Motor neuron (in vitro differentiated cells): ENCODE measurements at regions not wholly inside any gene's neighbourhood (a gene's known extent, or its start where the extent isn't known, plus 50 kb on each side); places are given as distances from the start of the nearest gene placed in this dataset.
A peak's percentile ranks its signal among the peaks of the same experiment; 100 is the strongest.
"Not testable (repeated sequence)": the region's sequence is repeated elsewhere in the genome, so short reads cannot be mapped to it uniquely, and the experiment has no call there.

Source experiments
- ATAC-seq, 8 experiments: fragments of 200-7000 bp; cut with Tn5 transposase; replicated peaks in 6 of 8; 2 replicates each; pipeline ENCODE4 v1.8.0; 2021; ENCODE audit warnings: mild to moderate bottlenecking in 8 of 8, moderate library complexity in 8 of 8
- H3K27ac ChIP-seq, 2 donors: fragments of 250-450 bp; sonication (Bioruptor Pico); 2 replicates each; pipeline ENCODE4 v1.9.0; 2021; ENCODE audit warnings: antibody characterized with exemption in 2 of 2, mild to moderate bottlenecking in 2 of 2, moderate library complexity in 1 of 2
- H3K4me1 ChIP-seq, 2 donors: fragments of 250-450 bp; sonication (Bioruptor Pico); replicated peaks in 1 of 2; 2 replicates each; pipeline ENCODE4 v1.6.1; 2021; ENCODE audit warnings: antibody characterized with exemption in 2 of 2, mild to moderate bottlenecking in 2 of 2, moderate library complexity in 1 of 2
- H3K4me3 ChIP-seq, 5 donors: fragments of 250-450 bp; sonication (Bioruptor Pico); 2 replicates each; pipeline ENCODE4 v1.9.0; 2021; ENCODE audit warnings: antibody characterized with exemption in 5 of 5, mild to moderate bottlenecking in 5 of 5, moderate library complexity in 4 of 5
- WGBS, 10 experiments: fragments of 450-650 bp; shearing (Covaris generic); methylation state at CpG; one replicate each; pipeline ENCODE4 v1.0.0; 2022; 5-methylcytosine and 5-hydroxymethylcytosine counted together
- in situ Hi-C, 9 experiments: fragments of 400-800 bp; cut with MboI; loops; one replicate each; pipeline ENCODE4 v1.15.0; 2021; ENCODE audit warnings: low sequenced_read_pairs in 9 of 9, low pct_unique_long_range_greater_than_20kb in 2 of 9; ENCODE audit not compliant: unreplicated experiment in 9 of 9

DNA sequence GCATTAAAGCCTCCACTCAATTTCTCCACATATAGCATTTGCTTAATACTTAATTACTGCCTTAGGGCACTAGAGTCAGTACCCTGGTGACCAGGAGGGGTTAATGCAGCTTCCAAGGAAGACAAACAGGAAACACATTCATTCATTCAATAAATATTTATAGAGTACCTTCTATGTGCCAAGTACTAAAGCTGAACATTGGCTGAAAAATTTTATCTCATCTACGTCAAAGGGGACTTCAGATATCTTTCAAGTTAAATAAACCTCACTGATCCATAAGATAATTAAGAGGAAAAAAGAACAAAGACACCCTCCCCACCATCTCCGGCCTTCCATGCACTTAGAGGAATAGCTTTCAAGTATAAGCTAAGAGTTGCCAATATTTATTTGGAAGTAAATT, 156.9 kb upstream of the PRICKLE2 start:
- no peak for ATAC-seq
- H3K27ac ChIP-seq: no peak overlapping the region
- peaks cover 45 to 53% of the 10 kb centered on the region in 2 donors for H3K4me1 ChIP-seq
- in situ Hi-C loops: loop anchor here in 3 of 9 experiments (25.0 kb wide), 2 partner anchors 145 to 345 kb away; partner anchors contain the start of gene PRICKLE2 (in 2 of the 3)
- WGBS, 10 experiments: 90 to 100% (median 95%) methylated on average over 1 to 2 of the region's 2 CpGs
- H3K4me3 ChIP-seq: no peak overlapping the region

DNA sequence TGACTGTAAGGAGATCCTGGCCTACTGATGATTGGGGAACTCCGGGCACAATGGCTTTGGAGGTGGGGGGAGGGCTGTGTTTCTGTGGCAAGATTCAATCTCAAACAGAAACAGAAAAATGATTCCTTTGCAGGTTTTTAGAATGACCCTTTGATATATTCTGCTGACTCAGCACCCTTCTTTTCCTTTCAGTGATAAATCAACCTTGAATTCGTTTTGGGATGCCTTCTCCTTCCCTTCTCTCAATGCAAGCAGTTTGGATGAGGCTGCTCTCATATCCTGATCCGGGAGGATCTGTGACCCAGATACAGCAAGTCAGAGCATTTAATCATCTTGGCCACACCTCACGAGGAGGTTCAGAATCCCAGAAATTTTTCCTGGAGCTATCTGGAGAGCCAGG, 156.1 kb upstream of the PRICKLE2 start:
- Histone ChIP-seq H3K27ac (no peak overlapping the region), H3K4me3 (no peak overlapping the region), H3K4me1 (peaks cover 45 to 51% of the 10 kb centered on the region in 2 donors)
- in situ Hi-C loops: loop anchor here in 3 of 9 experiments (25.0 kb wide), 2 partner anchors 144 to 344 kb away; partner anchors contain the start of gene PRICKLE2 (in 2 of the 3)
- ATAC-seq: no peak
- WGBS, 10 experiments: 36 to 100% (median 59%) methylated on average over 1 to 4 of the region's 4 CpGs; no CpG with 5 or more reads in 4 of the 10 experiments

DNA sequence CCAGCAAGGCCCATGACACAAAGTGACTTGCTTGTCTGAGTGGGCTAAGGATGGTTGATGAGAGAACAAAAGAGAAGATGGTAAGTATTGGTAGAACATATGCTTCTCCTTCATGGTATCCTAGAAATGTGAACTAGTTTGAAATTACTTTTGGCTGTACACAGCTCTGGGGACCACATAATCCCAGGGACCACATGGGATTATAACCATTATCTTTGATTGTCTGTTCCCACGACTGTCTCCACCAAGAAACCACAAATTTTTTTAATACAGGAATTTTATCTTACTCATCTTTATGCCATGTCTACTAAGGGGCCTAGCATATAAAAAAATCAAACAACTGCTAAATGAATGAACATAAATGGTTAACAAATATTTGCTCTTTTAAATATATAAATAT, 155.3 kb upstream of the PRICKLE2 start:
- Histone ChIP-seq H3K4me1 (peaks cover 37 to 43% of the 10 kb centered on the region in 2 donors), H3K27ac (no peak overlapping the region), H3K4me3 (no peak overlapping the region)
- WGBS, 10 experiments: 0 to 100% (median 100%) methylated on average over 1 of the region's 1 CpG; no CpG with 5 or more reads in 3 of the 10 experiments
- in situ Hi-C loops: loop anchor here in 3 of 9 experiments (25.0 kb wide), 2 partner anchors 143 to 343 kb away; partner anchors contain the start of gene PRICKLE2 (in 2 of the 3)
- ATAC-seq: no peak

DNA sequence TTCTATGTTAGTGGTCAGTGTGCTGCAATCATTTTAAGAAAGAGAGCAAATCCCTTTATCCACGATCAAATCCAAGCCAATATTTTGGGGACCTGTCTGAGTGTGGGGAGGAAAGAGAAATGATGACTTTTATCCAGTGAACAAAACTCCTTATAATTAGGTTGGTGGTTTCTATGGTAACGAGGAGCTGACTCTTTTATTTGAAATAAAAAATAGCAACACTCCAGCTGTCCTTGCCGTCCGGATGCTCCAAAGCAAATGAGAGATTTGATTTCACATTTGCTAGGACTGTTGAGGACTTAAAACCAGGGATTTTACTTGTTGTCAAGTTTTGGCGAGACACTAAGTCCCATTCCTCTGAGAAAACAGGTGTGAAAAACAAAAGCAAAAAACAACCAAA, 154.0 kb upstream of the PRICKLE2 start:
- H3K4me3 ChIP-seq: no peak overlapping the region
- in situ Hi-C loops: loop anchor here in 3 of 9 experiments (25.0 kb wide), 2 partner anchors 142 to 342 kb away; partner anchors contain the start of gene PRICKLE2 (in 2 of the 3)
- 0 to 72% (median 55%) methylated on average over 1 to 5 of the region's 5 CpGs for WGBS, 10 experiments
- no peak for ATAC-seq
- no peak overlapping the region for H3K27ac ChIP-seq
- peaks cover 26 to 30% of the 10 kb centered on the region in 2 donors for H3K4me1 ChIP-seq

DNA sequence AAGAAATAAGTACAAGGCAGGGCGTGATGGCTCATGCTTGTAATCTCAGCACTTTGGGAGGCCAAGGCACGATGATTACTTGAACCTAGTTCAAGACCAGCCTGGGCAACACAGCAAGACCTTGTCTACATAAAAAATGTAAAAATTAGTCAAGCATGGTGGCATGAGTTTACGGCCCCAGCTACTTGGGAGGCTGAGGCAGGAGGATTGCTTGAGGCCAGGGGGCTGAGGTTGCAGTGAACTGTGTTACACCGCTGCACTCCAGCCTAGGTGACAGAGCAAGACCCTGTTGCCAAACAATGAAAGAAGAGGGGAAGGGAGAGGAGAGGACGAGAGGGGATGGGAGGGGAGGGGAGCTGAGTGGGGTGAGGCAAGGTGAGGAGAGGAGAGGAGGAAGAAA, 152.7 kb upstream of the PRICKLE2 start:
- WGBS, 10 experiments: 60% methylated on average over 2 of the region's 5 CpGs; no CpG with 5 or more reads in 9 of the 10 experiments
- Histone ChIP-seq H3K4me3 (no peak overlapping the region), H3K4me1 (peaks cover 24 to 26% of the 10 kb centered on the region in 2 donors), H3K27ac (no peak overlapping the region)
- ATAC-seq: no peak
- in situ Hi-C loops: loop anchor here in 3 of 9 experiments (25.0 kb wide), 2 partner anchors 141 to 341 kb away; partner anchors contain the start of gene PRICKLE2 (in 2 of the 3)

DNA sequence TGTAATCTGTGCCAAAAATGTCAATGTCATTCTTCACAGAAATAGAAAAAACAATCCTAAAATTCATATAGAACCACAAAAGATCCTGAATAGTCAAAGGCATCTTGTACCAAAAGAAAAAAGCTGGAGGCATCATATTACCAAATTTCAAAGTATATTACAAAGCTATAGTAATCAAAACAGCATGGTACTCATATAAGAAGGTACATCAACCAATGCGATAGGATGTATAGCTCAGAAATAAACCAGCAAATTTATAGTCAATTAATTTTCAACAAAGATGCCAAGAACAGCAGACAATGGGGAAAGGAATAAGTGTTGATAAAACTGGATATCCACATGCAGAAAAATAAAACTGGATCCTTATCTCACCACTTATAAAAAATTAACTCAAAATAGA, 150.5 kb upstream of the PRICKLE2 start:
- H3K27ac ChIP-seq: no peak overlapping the region
- in situ Hi-C loops: loop anchor here in 3 of 9 experiments (25.0 kb wide), 2 partner anchors 138 to 338 kb away; partner anchors contain the start of gene PRICKLE2 (in 2 of the 3)
- 45 to 100% (median 100%) methylated on average over 1 of the region's 1 CpG for WGBS, 10 experiments
- no peak overlapping the region for H3K4me3 ChIP-seq
- no peak for ATAC-seq
- H3K4me1 ChIP-seq: peaks cover 16 to 21% of the 10 kb centered on the region in 2 donors

DNA sequence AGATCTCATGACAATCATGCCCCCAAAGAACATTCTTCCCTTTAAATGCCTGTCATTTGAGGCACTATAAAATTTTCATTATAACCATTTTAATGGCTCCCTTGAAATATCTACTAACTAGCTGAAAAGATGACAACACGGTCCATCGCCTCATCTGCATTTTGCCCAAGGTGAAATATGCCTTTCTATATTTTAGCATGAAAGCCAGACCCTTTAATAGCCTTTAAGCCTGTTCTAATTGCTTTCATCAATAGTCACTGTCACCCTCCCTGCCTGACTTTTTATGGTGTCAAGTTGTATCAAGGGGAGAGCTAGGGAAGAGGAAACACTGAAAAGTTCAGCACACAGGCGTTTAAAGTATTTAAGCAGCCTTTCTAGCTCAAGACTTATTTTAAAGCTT, 144.1 kb upstream of the PRICKLE2 start:
- Histone ChIP-seq H3K27ac (no peak overlapping the region), H3K4me1 (peaks cover 6 to 18% of the 10 kb centered on the region in 2 donors), H3K4me3 (no peak overlapping the region)
- in situ Hi-C loops: no loop called here
- WGBS, 10 experiments: 73 to 100% (median 81%) methylated on average over 1 to 3 of the region's 3 CpGs; no CpG with 5 or more reads in 2 of the 10 experiments
- peak in 1 of 8 experiments; percentile 58 for ATAC-seq

DNA sequence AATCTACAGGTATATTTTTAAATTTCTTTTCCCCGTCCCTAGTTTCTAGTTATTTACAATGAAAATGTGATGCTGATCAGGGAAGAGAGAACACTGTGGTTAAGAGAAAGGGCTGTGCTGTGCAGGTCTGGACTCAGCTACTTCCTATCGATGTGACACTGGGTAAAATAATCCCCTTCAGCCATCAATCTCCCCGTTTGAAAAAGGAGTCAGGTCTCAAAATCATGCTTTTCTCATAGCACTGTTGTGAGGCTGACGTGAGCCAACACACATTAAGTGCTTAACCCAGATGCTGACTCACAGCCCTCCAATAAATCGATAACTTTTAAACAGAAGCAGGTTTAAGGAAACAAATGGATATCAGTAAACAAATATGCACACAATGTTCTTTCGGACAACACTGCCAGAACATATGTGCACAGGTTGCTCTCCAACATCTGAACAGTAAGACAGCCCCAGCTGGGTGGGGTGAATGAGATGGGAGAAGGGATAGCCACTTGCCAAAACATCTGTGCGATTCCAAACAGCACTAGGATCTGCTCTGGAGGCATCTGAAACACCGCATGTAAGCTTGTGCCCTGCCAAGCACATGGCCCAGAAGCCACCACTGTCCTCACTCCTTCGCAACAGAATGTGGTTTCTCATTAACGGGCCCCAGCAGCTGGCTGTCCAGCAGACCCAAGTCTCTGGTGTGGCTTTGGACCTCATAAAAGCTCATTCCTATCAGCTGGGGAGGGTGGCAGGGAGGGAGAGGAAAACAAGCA, 143.2 kb upstream of the PRICKLE2 start:
- ATAC-seq: peak; percentile 26 to 97 (median 82)
- H3K4me1 ChIP-seq: peaks cover 6 to 18% of the 10 kb centered on the region in 2 donors
- in situ Hi-C loops: no loop called here
- H3K27ac ChIP-seq: no peak overlapping the region
- no peak overlapping the region for H3K4me3 ChIP-seq
- 0 to 87% (median 71%) methylated on average over 1 to 8 of the region's 10 CpGs; no CpG with 5 or more reads in 1 of the 10 experiments for WGBS, 10 experiments

DNA sequence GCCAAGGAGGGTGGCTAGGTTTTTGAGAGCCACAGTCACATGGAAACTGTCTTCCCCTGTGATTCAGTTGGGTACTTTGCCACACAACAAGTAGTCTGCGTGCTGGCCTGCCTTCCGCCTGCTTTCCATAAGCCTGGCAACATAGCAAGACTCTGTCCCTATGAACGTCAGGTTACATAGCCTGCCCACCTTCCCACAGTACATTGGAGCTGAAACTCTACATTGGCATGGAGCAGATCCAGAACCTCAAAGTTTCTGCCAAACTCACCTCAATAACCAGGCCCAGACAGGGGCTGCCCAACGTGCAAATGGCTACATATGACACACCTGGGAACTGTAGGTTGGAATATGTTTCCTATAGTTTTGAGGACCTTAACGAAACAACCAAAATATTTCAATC, 140.6 kb upstream of the PRICKLE2 start:
- in situ Hi-C loops: no loop called here
- no peak for ATAC-seq
- Histone ChIP-seq H3K4me1 (peaks cover 18 to 30% of the 10 kb centered on the region in 2 donors), H3K27ac (no peak overlapping the region), H3K4me3 (no peak overlapping the region)
- 78 to 93% (median 92%) methylated on average over 2 to 5 of the region's 5 CpGs; no CpG with 5 or more reads in 3 of the 10 experiments for WGBS, 10 experiments

DNA sequence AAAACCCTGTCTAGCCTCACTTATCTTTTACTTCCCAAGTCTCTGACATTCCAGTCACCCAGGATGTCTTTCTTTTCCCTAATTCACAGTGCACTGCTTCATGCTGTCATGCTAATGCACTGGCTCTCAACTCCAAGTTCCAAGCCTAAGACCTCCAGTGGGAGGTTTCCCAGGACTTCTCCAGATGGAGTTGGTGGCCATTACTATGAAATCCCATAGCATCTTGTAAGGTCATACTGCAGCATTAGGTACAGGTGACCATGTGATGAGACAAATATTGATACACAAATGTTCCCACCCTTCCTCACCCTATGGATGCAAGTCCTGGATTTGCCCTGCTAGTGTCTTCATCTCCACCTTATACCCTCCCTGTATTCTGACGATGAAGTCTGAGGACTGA, 138.6 kb upstream of the PRICKLE2 start:
- in situ Hi-C loops: no loop called here
- ATAC-seq: no peak
- Histone ChIP-seq H3K4me3 (no peak overlapping the region), H3K4me1 (peaks cover 19 to 36% of the 10 kb centered on the region in 2 donors), H3K27ac (no peak overlapping the region)
- WGBS, 10 experiments: 89 to 100% (median 100%) methylated on average over 1 of the region's 1 CpG; no CpG with 5 or more reads in 5 of the 10 experiments

DNA sequence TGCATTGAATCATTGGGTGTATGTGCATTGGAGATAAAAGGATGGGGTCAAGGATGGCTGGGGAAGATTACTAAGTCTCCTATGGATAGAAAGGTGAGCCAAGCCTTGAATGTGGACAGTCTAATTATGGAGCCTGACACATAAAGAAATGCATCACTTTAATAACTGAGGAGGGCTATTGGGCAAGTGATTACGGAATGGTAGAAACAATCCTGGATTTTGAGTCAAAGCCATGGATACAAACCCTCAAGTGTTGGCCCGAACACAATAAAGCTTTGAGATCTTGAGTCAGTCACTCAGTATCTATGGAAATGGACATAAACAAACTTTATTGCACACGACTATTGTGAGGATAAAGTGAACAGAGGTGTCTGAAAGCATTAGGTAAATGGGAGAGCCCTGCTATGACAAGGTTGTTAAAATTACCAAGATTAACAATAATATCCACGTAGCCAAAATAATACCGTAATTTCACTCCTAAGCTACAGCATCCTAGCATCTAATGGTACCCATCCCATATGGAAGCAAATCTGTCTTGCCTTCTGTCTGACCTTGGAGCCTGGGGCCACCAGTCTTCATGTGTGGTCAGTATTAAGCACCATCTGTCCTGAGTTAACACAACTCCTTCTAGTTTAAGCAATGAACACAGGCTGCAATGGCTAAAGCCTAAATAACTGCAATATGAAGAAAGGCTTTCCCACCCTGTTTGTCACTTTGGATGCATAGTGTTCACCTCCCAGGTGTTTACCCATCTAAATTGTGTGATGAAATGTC, 136.9 kb upstream of the PRICKLE2 start:
- in situ Hi-C loops: no loop called here
- 46 to 100% (median 88%) methylated on average over 1 to 5 of the region's 5 CpGs; no CpG with 5 or more reads in 2 of the 10 experiments for WGBS, 10 experiments
- no peak overlapping the region for H3K27ac ChIP-seq
- H3K4me1 ChIP-seq: peaks cover 18 to 24% of the 10 kb centered on the region in 2 donors
- peak in 1 of 8 experiments; percentile 47 for ATAC-seq
- H3K4me3 ChIP-seq: no peak overlapping the region

DNA sequence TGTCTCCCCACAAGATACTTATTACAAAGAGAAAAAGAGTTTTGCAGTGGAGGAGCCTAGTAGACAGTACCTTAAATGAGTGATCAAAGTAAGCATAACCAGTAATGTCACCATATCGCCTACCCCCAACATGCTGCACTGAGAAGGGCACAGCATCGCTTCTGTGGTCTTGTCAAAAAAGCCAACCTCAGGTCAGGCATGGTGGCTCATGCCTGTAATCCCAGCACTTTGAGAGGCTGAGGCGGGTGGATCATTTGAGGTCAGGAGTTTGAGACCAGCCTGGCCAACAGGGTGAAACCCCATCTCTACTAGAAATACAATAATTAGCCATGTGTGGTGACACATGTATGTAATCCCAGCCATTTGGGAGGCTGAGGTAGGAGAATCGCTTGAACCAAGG, 135.8 kb upstream of the PRICKLE2 start:
- 70 to 100% (median 97%) methylated on average over 1 to 4 of the region's 4 CpGs; no CpG with 5 or more reads in 3 of the 10 experiments for WGBS, 10 experiments
- H3K4me3 ChIP-seq, H3K27ac ChIP-seq, ATAC-seq, in situ Hi-C loops: not testable (repeated sequence)
- peaks cover 18 to 24% of the 10 kb centered on the region in 2 donors for H3K4me1 ChIP-seq
